ENCODE measurements at regions not wholly inside any gene's neighbourhood (a gene's known extent, or its start where the extent isn't known, plus 50 kb on each side); places are given as distances from the start of the nearest gene placed in this dataset.

DNA sequence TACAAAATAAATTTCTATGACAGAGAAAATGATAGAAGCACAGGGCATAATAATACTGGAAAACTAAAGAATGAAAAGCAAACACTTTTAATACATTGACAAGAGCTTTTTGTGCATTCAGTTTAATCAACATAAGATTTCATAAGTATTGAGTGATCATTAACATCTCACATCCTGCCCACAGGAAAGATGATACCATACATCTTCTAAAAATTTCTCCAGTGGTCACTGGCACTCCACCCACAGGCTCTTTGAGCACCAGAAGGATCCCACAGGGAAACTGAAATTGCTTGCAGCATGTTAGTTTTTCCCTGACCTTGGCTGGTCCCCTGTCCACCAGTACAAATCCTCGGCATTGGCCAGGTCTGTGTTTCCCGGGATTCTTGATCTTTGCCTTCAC, 186.0 kb downstream of the CEMIP2 start:
- Histone ChIP-seq H3K9me3 (no peaks in the 10 kb centered on the region), H3K27ac (no peak overlapping the region), H3K36me3 (no peaks in the 10 kb centered on the region), H3K4me3 (no peak overlapping the region), H3K4me1 (ENCODE audit: control insufficient read depth in 1 of 2, low read depth in 2 of 2) (no peaks in the 10 kb centered on the region), H3K27me3 (replicated peaks; ENCODE audit: insufficient read depth) (no peaks in the 10 kb centered on the region)
- no peak for DNase-seq (ENCODE audit: low spot score)
- ATAC-seq (ENCODE audit: insufficient number of reproducible peaks, low FRiP score, low read depth), result no peak
- TF ChIP-seq, protein P1, sequence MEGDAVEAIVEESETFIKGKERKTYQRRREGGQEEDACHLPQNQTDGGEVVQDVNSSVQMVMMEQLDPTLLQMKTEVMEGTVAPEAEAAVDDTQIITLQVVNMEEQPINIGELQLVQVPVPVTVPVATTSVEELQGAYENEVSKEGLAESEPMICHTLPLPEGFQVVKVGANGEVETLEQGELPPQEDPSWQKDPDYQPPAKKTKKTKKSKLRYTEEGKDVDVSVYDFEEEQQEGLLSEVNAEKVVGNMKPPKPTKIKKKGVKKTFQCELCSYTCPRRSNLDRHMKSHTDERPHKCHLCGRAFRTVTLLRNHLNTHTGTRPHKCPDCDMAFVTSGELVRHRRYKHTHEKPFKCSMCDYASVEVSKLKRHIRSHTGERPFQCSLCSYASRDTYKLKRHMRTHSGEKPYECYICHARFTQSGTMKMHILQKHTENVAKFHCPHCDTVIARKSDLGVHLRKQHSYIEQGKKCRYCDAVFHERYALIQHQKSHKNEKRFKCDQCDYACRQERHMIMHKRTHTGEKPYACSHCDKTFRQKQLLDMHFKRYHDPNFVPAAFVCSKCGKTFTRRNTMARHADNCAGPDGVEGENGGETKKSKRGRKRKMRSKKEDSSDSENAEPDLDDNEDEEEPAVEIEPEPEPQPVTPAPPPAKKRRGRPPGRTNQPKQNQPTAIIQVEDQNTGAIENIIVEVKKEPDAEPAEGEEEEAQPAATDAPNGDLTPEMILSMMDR (IDR thresholded peaks at IDR 0.05), result no peak

DNA sequence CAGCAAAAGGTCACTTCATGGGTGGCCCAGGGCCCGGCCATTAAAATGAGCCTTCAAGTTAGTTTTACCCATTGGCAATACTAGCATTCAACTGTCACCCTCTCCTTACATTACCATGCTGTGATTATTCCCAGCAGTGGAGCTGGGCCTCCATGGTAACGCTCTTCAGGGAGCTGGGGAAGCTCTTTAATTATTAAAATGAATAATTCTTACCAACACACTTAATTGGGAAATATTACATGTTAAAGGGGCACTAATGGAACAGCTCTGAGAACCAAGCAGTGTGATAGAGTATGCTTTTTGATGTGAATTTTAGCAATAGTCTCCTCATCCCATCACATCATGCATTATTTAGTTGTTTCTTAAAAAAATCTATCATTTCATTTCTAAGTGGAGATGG, 187.2 kb downstream of the CEMIP2 start:
- no peaks in the 10 kb centered on the region for H3K36me3 ChIP-seq
- no peaks in the 10 kb centered on the region for H3K4me1 ChIP-seq (ENCODE audit: control insufficient read depth in 1 of 2, low read depth in 2 of 2)
- no peaks in the 10 kb centered on the region for H3K27me3 ChIP-seq (replicated peaks; ENCODE audit: insufficient read depth)
- no peak overlapping the region for H3K27ac ChIP-seq
- no peak overlapping the region for H3K4me3 ChIP-seq
- DNase-seq (ENCODE audit: low spot score), result no peak
- H3K9me3 ChIP-seq, result no peaks in the 10 kb centered on the region
- TF ChIP-seq, protein P1 (IDR thresholded peaks at IDR 0.05), result no peak
- no peak for ATAC-seq (ENCODE audit: insufficient number of reproducible peaks, low FRiP score, low read depth)

DNA sequence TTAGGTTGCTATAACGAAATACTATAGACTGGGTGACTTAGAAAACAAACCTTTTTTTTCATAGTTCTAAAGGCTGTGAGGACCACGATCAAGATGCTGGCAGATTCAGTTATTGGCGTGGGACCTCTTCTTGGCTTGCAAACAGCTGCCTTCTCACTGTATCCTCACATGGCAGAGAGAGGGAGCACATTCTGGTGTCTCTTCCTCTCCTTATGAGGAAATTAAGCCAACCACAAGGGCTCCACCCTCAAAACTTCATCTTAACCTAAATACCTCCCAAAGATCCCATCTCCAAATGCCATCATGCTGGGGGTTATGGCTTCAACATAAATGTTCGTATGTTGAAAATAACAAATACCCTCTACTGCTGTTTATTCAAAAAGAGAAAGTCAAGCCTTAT, 197.1 kb downstream of the CEMIP2 start:
- Histone ChIP-seq H3K27ac (no peak overlapping the region), H3K27me3 (replicated peaks; ENCODE audit: insufficient read depth) (no peaks in the 10 kb centered on the region), H3K9me3 (no peaks in the 10 kb centered on the region), H3K4me3 (no peak overlapping the region), H3K36me3 (no peaks in the 10 kb centered on the region), H3K4me1 (ENCODE audit: control insufficient read depth in 1 of 2, low read depth in 2 of 2) (no peaks in the 10 kb centered on the region)
- no peak for ATAC-seq (ENCODE audit: insufficient number of reproducible peaks, low FRiP score, low read depth)
- TF ChIP-seq, protein P1 (IDR thresholded peaks at IDR 0.05), result no peak
- no peak for DNase-seq (ENCODE audit: low spot score)

DNA sequence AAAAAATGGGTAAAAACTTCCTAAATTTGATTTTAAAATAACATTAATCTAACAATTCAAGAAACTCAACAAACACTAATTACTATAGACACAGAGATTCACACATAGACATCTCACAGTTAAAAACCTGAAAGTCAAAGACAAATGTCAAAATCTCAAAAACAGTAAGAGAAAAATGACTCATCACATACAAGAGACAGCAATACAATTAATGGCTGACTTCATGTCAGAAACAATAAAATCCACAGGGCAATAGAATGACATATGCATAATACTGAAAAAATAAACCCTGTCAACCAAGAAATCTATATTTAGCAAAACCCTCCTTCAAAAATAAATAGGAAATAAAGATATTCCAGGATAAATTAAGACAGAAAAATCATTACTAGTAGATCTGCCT, 200.4 kb downstream of the CEMIP2 start:
- TF ChIP-seq, protein P1 (IDR thresholded peaks at IDR 0.05), result no peak
- no peaks in the 10 kb centered on the region for H3K27me3 ChIP-seq (replicated peaks; ENCODE audit: insufficient read depth)
- no peaks in the 10 kb centered on the region for H3K9me3 ChIP-seq
- H3K27ac ChIP-seq, result no peak overlapping the region
- H3K36me3 ChIP-seq, result no peaks in the 10 kb centered on the region
- DNase-seq (ENCODE audit: low spot score) (no peak), ATAC-seq (ENCODE audit: insufficient number of reproducible peaks, low FRiP score, low read depth) (no peak)
- H3K4me1 ChIP-seq (ENCODE audit: control insufficient read depth in 1 of 2, low read depth in 2 of 2), result no peaks in the 10 kb centered on the region
- H3K4me3 ChIP-seq, result no peak overlapping the region

DNA sequence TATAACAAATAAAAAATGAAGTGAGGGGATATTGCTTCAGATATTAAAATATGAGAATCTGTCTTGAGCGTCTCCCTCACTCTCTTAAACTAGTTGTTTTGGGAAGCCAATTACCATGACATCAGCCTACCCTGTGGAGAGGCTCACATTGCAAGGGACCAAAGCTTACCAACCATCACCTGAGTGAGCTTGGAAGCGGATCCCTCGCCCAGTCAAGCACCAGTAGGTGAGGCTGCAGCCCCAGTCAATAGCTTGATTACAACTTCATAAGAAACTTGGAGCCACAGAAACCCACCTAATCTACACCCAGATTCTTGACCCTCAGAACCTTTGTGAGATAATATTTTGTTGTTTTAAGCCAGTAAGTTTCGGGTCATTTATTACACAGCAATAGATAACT, 206.2 kb downstream of the CEMIP2 start:
- no peak for DNase-seq (ENCODE audit: low spot score)
- Histone ChIP-seq H3K4me3 (no peak overlapping the region), H3K4me1 (ENCODE audit: control insufficient read depth in 1 of 2, low read depth in 2 of 2) (no peaks in the 10 kb centered on the region), H3K36me3 (no peaks in the 10 kb centered on the region), H3K9me3 (no peaks in the 10 kb centered on the region), H3K27ac (no peak overlapping the region), H3K27me3 (replicated peaks; ENCODE audit: insufficient read depth) (no peaks in the 10 kb centered on the region)
- no peak for ATAC-seq (ENCODE audit: insufficient number of reproducible peaks, low FRiP score, low read depth)
- TF ChIP-seq, protein P1 (IDR thresholded peaks at IDR 0.05), result no peak
